NCI-H146 treated with DMSO at 0.1 percent for 48 hours (cell line): ENCODE measurements at regions not wholly inside any gene's neighbourhood (a gene's known extent, or its start where the extent isn't known, plus 50 kb on each side); places are given as distances from the start of the nearest gene placed in this dataset.
"Not testable (repeated sequence)": the region's sequence is repeated elsewhere in the genome, so short reads cannot be mapped to it uniquely, and the experiment has no call there.

ENCODE experiments used
- DNase-seq: peaks from one replicate; lab custom pipeline; 2025; ENCODE audit not compliant: unreplicated experiment; lab: John Stamatoyannopoulos, UW

GRCh38 chr5:143947313-143947712 lies 135.4 kb downstream of the HMHB1 start:
- no peak for DNase-seq

DNA sequence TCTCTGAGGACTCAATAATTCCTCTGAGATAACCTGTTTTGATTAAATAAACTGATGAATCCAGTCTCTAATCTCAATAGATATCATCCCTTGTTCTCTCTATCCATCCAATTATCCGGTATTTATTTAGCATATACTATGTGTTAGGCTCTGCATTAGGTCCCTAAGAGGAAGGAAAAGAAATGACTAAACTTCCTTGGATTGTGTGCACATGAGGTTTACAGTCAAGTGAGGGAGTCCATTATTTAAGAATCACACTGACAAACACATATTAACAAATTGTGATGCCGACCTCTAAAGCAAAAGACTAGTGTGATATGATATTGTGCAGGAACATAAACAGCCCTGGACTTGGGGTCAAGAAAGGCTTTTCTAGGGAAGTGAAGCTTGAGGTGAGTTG lies 140.8 kb downstream of the HMHB1 start:
- DNase-seq = no peak

- no peak for DNase-seq
Observed at GRCh38 chr5:143953851-143954250, 141.9 kb downstream of the HMHB1 start.

DNA sequence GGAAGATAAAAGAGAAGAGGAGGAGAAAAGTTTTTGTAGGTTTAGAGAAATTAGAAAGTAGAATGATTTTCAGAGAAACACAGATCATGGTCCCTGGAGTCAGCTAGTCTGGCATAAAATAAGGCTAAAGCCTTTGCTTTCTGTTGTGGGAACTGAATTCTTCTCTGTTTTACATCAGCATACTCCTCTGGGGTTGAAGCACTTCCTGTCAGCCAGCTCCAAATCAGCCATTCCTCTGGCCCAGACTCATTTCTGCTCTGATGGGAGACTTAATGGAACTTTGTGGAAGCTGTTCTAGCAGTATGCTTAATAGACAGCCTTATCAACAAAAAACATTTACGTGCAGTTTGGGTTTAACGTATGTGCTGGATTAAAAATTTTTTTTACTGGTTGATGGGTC lies 143.2 kb downstream of the HMHB1 start:
- no peak for DNase-seq

DNA sequence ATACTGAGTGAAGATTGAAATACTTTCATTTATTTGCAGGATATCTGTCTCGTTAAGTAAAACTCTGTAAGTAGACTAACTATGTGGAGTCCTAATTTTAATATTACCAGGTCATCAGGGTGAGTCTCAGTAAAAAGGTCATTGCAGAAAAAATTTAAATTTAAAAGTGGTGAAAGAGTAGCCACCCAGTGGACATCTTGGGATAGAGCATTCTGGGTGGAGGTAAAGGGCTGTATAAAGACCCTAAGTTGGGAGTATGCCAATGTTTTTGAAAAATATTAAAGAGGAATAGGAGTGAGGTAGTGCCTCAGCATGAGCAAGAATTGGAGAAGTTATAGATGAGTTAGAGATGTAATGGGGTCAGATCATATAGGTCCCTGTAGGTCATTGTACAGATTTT lies 145.5 kb downstream of the HMHB1 start:
- no peak for DNase-seq

GRCh38 chr5:143962201-143962600 lies 150.2 kb downstream of the HMHB1 start:
- DNase-seq = no peak

DNA sequence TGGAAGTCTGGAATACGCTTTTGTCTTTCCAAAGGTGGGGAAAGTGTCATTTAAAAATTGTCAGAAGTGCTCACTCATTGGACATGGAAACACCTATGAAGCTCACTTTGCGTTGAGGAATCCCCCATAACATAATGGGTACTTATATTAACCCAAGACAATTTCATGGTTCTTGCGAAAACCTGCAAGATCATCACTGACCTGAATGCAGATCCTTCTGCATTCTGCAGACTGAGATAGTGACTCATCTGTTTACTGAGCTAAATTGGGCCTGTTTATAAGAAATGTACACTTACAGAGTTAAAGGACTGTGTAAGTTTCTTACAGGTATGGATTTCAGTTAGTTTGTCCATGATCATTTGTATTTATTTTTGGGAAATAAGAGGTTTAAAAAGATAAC lies 153.0 kb downstream of the HMHB1 start:
- no peak for DNase-seq

DNA sequence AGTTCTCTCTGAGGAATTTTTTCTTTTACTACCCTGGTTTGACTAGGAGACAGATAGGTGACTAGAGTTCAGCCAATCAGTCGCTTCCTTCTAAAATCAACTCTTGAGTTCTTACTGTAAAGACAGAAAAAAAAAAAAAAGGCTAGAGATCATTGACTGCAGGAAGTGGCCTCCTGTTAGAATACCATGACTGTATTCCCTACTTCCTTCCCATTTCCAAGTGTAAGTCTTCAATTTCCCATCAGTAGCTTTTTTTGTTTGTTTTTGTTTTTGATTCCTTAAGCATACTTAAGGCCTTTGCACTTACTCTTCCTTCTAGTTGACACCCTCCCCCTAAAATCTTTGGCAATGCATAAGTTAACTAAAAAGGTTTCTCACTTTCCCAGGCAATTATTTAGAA lies 154.3 kb downstream of the HMHB1 start:
- DNase-seq = no peak

GRCh38 chr5:143968071-143968878 lies 156.3 kb downstream of the HMHB1 start:
- DNase-seq = peak; percentile 2

- no peak for DNase-seq
Observed at GRCh38 chr5:143970159-143970558, 158.2 kb downstream of the HMHB1 start.

GRCh38 chr5:143972068-143972467 lies 160.1 kb downstream of the HMHB1 start:
- DNase-seq = no peak

GRCh38 chr5:143976055-143976454 lies 164.1 kb downstream of the HMHB1 start:
- no peak for DNase-seq

- no peak for DNase-seq
Observed at GRCh38 chr5:143977891-143978461, 166.0 kb downstream of the HMHB1 start.

DNA sequence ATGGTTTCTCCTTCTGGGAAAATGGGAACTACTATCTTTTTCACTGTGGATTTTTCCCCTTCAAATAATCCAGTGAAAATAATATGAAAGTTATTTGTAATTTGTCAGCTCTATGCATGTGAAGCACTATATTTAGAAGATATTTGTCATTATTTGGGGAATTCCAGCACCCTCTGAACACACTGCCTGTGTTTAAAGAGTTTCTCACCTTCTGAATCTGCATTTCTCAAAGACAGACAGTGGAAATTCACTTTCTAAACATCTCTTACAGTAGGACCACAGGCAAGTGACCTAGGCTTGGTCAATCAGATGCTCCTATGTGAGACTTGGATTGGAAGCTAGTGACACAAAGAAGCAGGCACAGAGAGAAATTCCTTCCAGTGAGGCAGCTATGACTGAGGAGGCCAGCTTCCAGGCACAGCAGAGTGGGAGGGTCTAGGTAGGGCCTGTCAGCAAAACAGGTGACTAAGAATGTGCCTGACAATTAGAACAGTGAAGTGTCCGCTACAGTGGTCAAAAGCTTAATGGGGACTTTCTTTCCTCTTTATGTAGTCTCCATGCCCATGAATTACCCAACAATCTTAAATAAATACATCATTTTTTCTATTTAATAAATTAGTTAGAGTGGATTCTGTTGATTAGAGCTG lies 167.2 kb downstream of the HMHB1 start:
- DNase-seq = no peak

DNA sequence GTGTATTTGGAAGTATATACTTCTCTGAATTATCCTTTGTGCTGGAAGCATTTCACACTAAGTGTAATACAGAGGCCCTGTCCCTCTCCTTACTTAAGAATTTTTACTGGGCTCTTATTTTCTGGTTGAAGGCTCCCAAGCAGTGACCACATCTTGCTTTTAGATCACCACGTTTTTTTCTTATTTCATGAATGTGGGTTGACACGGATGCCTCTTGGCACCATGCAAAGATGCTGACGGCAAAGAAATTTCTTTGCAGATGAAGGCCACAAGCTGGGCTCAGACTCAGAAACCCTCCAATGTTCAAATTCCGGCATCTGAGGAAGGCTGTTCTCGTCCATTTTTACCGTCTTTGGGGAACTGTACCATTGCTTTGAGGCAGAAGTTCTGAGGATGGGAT lies 168.5 kb downstream of the HMHB1 start:
- no peak for DNase-seq

DNA sequence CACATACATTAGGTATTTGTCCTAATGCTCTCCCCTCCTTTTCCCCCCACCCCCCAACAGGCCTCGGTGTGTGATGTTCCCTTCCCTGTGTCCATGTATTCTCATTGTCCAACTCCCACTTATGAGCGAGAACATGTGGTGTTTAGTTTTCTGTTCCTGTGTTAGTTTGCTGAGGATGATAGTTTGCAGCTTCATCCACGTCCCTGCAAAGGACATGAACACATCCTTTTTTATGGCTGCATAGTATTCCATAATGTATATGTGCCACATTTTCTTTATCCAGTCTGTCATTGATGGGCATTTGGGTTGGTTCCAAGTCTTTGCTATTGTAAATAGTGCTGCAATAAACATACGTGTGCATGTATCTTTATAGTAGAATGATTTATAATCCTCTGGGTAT lies 171.0 kb downstream of the HMHB1 start:
- not testable (repeated sequence) for DNase-seq

DNA sequence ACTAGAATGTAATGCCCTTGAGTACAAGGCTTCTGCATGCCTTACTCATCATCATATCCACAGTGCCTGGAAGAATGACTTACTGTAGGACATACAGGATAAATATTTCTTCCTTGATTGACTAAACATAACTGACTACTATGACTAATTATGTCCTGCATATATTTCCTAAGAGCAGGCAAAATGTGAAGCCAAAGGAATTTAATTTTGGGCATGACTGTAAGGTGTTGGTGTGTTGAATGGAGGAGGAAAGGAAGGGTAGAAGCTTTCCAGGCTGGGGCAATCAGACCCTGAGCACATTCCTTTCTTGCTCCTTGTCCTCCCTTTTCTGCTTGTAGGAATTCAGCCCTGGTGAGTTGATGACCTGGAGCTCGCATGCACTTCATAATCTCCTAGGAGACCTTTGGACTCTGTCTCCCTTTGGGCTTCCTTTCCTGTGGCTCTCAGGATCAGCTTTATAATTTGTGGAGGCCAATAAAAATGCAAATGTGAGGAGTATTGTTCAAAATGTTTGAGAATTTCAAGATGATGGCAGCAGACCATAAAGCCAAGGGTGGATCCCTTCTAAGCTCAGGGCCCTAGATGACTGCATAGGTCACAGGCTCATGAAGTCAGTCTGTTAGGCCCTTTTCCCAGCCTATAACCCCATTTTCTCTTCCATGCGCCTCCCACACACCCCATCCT lies 174.0 kb downstream of the HMHB1 start:
- DNase-seq = no peak

DNA sequence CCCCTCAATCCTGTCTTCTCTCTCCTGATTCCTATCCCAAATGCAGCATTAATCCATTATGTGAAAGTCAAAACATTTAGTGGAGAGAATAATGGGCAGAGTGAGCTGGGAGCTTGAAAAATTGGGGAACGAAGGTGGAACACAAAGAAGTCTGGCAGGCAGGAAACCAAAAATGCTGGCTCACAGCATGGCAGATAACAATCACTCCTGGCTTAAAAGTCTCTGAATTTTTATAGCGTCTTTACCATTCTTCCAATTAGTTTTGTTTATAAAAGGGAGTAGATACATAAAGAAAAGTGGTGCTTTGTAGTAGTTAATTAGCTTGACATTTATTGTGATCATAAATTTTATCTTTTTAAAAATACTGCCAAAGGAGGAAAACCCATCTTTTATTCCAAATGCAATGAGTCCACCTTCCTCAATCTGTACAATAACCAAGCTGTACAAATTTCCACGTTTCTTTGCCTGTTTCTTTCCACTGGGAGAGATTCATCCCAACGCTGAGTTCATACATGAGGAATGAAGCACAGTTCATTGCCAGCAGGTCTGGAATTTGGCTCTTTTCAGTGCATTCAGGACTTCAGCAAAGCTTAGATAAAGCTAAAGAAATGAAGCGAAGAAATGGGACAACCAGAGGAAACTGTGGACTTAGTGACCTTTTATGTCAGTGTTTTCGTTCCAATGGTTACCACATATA lies 174.7 kb downstream of the HMHB1 start:
- no peak for DNase-seq

GRCh38 chr5:143987264-143987663 lies 175.3 kb downstream of the HMHB1 start:
- no peak for DNase-seq

DNA sequence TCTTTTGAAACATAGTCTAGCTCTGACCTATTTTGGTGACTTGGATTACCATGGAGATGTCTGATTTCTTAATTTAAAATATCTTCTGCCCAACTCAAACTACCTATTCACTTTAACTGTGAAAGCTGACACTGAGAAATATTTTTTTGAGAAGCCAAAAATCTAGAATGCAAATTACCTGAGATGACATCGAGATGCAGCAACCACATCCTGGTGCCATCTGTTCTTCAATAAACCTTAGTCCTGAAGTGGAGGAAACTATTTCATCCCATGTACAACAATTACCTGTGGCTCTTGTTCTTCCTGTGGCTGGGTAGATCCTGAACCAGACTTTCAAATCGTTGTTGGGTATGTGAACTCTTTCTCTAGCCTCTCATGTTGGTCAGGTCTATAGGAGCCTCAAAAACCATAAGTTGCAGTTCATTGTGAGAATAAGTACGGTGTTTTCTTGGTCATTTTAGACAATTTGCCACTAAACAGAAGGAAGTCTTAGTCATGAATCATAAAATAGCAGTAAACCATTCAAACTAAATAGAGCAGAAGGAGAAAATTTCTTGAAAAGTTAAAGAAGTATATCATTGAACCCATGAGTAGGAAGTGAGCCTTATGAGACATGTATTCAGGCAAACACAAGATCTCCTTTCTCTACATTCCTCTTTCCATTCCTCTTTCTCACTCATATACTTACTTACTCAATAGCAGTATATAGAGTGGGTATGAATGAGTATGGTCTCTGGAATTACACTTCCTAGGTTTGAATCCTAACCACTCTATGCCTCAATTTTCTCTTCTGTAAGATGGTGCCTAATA lies 176.0 kb downstream of the HMHB1 start:
- DNase-seq = no peak
